Neuronal stem cell (in vitro differentiated cells): ENCODE measurements at regions not wholly inside any gene's neighbourhood (a gene's known extent, or its start where the extent isn't known, plus 50 kb on each side); places are given as distances from the start of the nearest gene placed in this dataset.

Source experiments
- DNase-seq: peaks from one replicate; pipeline ENCODE4 v3.0.0-alpha.2; 2013; ENCODE audit warnings: low spot score
- H2AFZ ChIP-seq: one replicate; pipeline ENCODE4 v1.6.1; 2013; ENCODE audit warnings: mild to moderate bottlenecking, low read length, inconsistent platforms
- H2AK5ac ChIP-seq: 2 replicates; pipeline ENCODE4 v1.6.1; 2013; ENCODE audit warnings: low read depth, mild to moderate bottlenecking, inconsistent platforms, low read length, moderate library complexity, mixed read lengths
- H2BK120ac ChIP-seq: 2 replicates; pipeline ENCODE4 v1.6.1; 2013; ENCODE audit warnings: low read depth, mild to moderate bottlenecking, inconsistent platforms, low read length, moderate library complexity, mixed read lengths
- H2BK12ac ChIP-seq: one replicate; pipeline ENCODE4 v1.6.1; 2013; ENCODE audit warnings: low read length, inconsistent platforms
- H2BK15ac ChIP-seq: 2 replicates; pipeline ENCODE4 v1.6.1; 2013; ENCODE audit warnings: mild to moderate bottlenecking, low read length, inconsistent platforms, mixed read lengths
- H2BK5ac ChIP-seq: one replicate; pipeline ENCODE4 v1.6.1; 2013; ENCODE audit warnings: inconsistent platforms, mild to moderate bottlenecking, low read length, moderate library complexity
- H3K14ac ChIP-seq: one replicate; pipeline ENCODE4 v1.6.1; 2013; ENCODE audit warnings: low read length, inconsistent platforms
- H3K18ac ChIP-seq: 2 replicates; pipeline ENCODE4 v1.6.1; 2013; ENCODE audit warnings: low read length, inconsistent platforms
- H3K23ac ChIP-seq: 2 replicates; pipeline ENCODE4 v1.6.1; 2013; ENCODE audit warnings: low read depth, mild to moderate bottlenecking, mixed read lengths, low read length, inconsistent platforms; ENCODE audit not compliant: poor library complexity
- H3K27ac ChIP-seq: replicated peaks from 3 replicates; pipeline ENCODE4 v1.5.1; 2013; ENCODE audit warnings: low read length, inconsistent platforms
- H3K27me3 ChIP-seq, 3 experiments: 2 replicates each; pipeline ENCODE4 v1.6.1; 2013; ENCODE audit warnings: low read length in 3 of 3, mild to moderate bottlenecking in 2 of 3, inconsistent platforms in 1 of 3, low read depth in 1 of 3, mixed read lengths in 1 of 3, moderate library complexity in 1 of 3; ENCODE audit not compliant: control insufficient read depth in 3 of 3, insufficient read depth in 3 of 3
- H3K36me3 ChIP-seq, 2 donors: replicated peaks in 1 of 2; 2 replicates each; pipeline ENCODE4 v1.6.1; 2013; ENCODE audit warnings: low read length in 2 of 2; ENCODE audit not compliant: control insufficient read depth in 2 of 2, insufficient read depth in 2 of 2
- H3K4ac ChIP-seq: 2 replicates; pipeline ENCODE4 v1.6.1; 2013; ENCODE audit warnings: inconsistent platforms, mild to moderate bottlenecking, low read length, moderate library complexity
- H3K4me1 ChIP-seq, 2 donors: 1 replicate in 1 of 2; 2 replicates in 1 of 2; pipeline ENCODE4 v1.6.1; 2013; ENCODE audit warnings: low read length in 2 of 2, low read depth in 1 of 2; ENCODE audit not compliant: control insufficient read depth in 2 of 2, insufficient read depth in 1 of 2
- H3K4me2 ChIP-seq: one replicate; pipeline ENCODE4 v1.6.1; 2013; ENCODE audit warnings: mild to moderate bottlenecking, low read length, inconsistent platforms; ENCODE audit not compliant: insufficient read depth, poor library complexity, severe bottlenecking
- H3K4me3 ChIP-seq, 2 donors: 2 replicates each; pipeline ENCODE4 v1.5.1; 2013; ENCODE audit warnings: low read length in 2 of 2, mild to moderate bottlenecking in 2 of 2, inconsistent platforms in 1 of 2, moderate library complexity in 1 of 2
- H3K79me1 ChIP-seq: one replicate; pipeline ENCODE4 v1.6.1; 2013; ENCODE audit warnings: low read depth, mild to moderate bottlenecking, inconsistent platforms, low read length, moderate library complexity
- H3K9ac ChIP-seq: one replicate; pipeline ENCODE4 v1.6.1; 2013; ENCODE audit warnings: mild to moderate bottlenecking, low read depth, low read length, inconsistent platforms; ENCODE audit not compliant: poor library complexity
- H3K9me3 ChIP-seq, 2 donors: replicated peaks in 1 of 2; 2 replicates each; pipeline versions ENCODE3 to v1.6.1; 2013; ENCODE audit warnings: low read length in 2 of 2, mild to moderate bottlenecking in 2 of 2, inconsistent platforms in 1 of 2, low read depth in 1 of 2, mixed read lengths in 1 of 2, moderate library complexity in 1 of 2; ENCODE audit not compliant: control insufficient read depth in 2 of 2, insufficient read depth in 1 of 2
- H4K8ac ChIP-seq: one replicate; pipeline ENCODE4 v1.6.1; 2013; ENCODE audit warnings: low read depth, mild to moderate bottlenecking, inconsistent platforms, low read length, moderate library complexity
- H4K91ac ChIP-seq: one replicate; pipeline ENCODE4 v1.6.1; 2013; ENCODE audit warnings: low read length, low read depth, mild to moderate bottlenecking, inconsistent platforms; ENCODE audit not compliant: poor library complexity
- WGBS, 2 donors: extraction: QIAGEN DNeasy Blood & Tissue Kit; methylation state at CpG; one replicate each; pipeline ENCODE4 v1.1.7; 2013; ENCODE audit warnings: missing lambda C conversion rate in 2 of 2, mixed read lengths in 1 of 2; ENCODE audit not compliant: insufficient read length in 2 of 2, insufficient replicate concordance in 1 of 2; ENCODE audit errors: extremely low coverage in 2 of 2; 5-methylcytosine and 5-hydroxymethylcytosine counted together

GRCh38 chr11:109772892-109773291, 320.3 kb upstream of the ZC3H12C start:
- Histone ChIP-seq H3K18ac (no peak overlapping the region), H3K27ac (no peak overlapping the region), H2BK120ac (no peak overlapping the region)

GRCh38 chr11:109775686-109776085, 317.5 kb upstream of the ZC3H12C start:
- Histone ChIP-seq H3K27ac (no peak overlapping the region), H4K8ac (no peak overlapping the region), H2AFZ (no peak overlapping the region), H3K4me1 (peaks cover 4 to 8% of the 10 kb centered on the region in 2 donors), H4K91ac (no peak overlapping the region), H3K9me3 (no peaks in the 10 kb centered on the region), H3K4me2 (no peak overlapping the region), H2BK5ac (no peak overlapping the region), H2BK15ac (no peak overlapping the region), H3K23ac (no peak overlapping the region), H2BK120ac (no peak overlapping the region), H3K18ac (no peak overlapping the region), H3K9ac (no peak overlapping the region), H3K79me1 (no peaks in the 10 kb centered on the region), H3K27me3 (no peaks in the 10 kb centered on the region), H3K4ac (no peak overlapping the region), H3K14ac (no peak overlapping the region), H2AK5ac (no peak overlapping the region), H3K4me3 (no peak overlapping the region), H2BK12ac (no peak overlapping the region), H3K36me3 (no peaks in the 10 kb centered on the region)
- WGBS, 2 donors = no CpG with 5 or more reads among the region's 2 CpGs
- no peak for DNase-seq

More at GRCh38 chr11:109772892-109773291, 320.3 kb upstream of the ZC3H12C start:
- H4K91ac ChIP-seq = no peak overlapping the region
- H3K36me3 ChIP-seq = no peaks in the 10 kb centered on the region
- DNase-seq = no peak
- H3K79me1 ChIP-seq = no peaks in the 10 kb centered on the region
- no peak overlapping the region for H2BK15ac ChIP-seq
- H3K4me3 ChIP-seq = no peak overlapping the region
- H2AFZ ChIP-seq = no peak overlapping the region
- peaks cover 6 to 11% of the 10 kb centered on the region in 2 donors for H3K4me1 ChIP-seq
- no peak overlapping the region for H2AK5ac ChIP-seq
- no peak overlapping the region for H3K4me2 ChIP-seq
- no peak overlapping the region for H3K14ac ChIP-seq
- H3K27me3 ChIP-seq = no peaks in the 10 kb centered on the region
- no peak overlapping the region for H3K4ac ChIP-seq
- no peak overlapping the region for H4K8ac ChIP-seq
- H3K9ac ChIP-seq = no peak overlapping the region
- no peak overlapping the region for H2BK12ac ChIP-seq
- WGBS, 2 donors = no CpG with 5 or more reads among the region's 1 CpG
- H2BK5ac ChIP-seq = no peak overlapping the region
- H3K9me3 ChIP-seq = no peaks in the 10 kb centered on the region
- H3K23ac ChIP-seq = no peak overlapping the region

- Histone ChIP-seq H3K4ac (no peak overlapping the region), H3K4me2 (no peak overlapping the region), H3K36me3 (no peaks in the 10 kb centered on the region), H3K23ac (no peak overlapping the region), H2BK15ac (no peak overlapping the region), H2BK5ac (no peak overlapping the region), H3K4me1 (peaks cover 11 to 17% of the 10 kb centered on the region in 2 donors), H2AK5ac (no peak overlapping the region), H2BK120ac (no peak overlapping the region), H4K8ac (no peak overlapping the region), H2BK12ac (no peak overlapping the region), H3K4me3 (no peak overlapping the region), H3K79me1 (no peaks in the 10 kb centered on the region), H2AFZ (peak overlapping the region; percentile 57), H3K9ac (no peak overlapping the region), H3K27ac (peak overlapping the region; percentile 0), H3K27me3 (no peaks in the 10 kb centered on the region), H3K14ac (no peak overlapping the region), H3K18ac (no peak overlapping the region), H4K91ac (no peak overlapping the region), H3K9me3 (no peaks in the 10 kb centered on the region)
- no peak for DNase-seq
- no CpG with 5 or more reads among the region's 3 CpGs for WGBS, 2 donors
Observed at GRCh38 chr11:109783014-109783413, 310.2 kb upstream of the ZC3H12C start.

GRCh38 chr11:109783840-109784239, 309.4 kb upstream of the ZC3H12C start:
- Histone ChIP-seq H3K4me3 (no peak overlapping the region), H3K79me1 (no peaks in the 10 kb centered on the region), H3K9me3 (no peaks in the 10 kb centered on the region), H4K91ac (no peak overlapping the region), H2BK15ac (no peak overlapping the region), H3K18ac (no peak overlapping the region), H3K27ac (peak overlapping the region; percentile 36), H2BK120ac (no peak overlapping the region), H2AFZ (peak overlapping the region; percentile 57), H3K36me3 (no peaks in the 10 kb centered on the region), H3K4ac (no peak overlapping the region), H3K4me2 (no peak overlapping the region), H3K9ac (no peak overlapping the region), H3K27me3 (no peaks in the 10 kb centered on the region), H3K23ac (no peak overlapping the region), H4K8ac (no peak overlapping the region), H2AK5ac (no peak overlapping the region), H3K14ac (no peak overlapping the region), H2BK12ac (no peak overlapping the region), H2BK5ac (no peak overlapping the region), H3K4me1 (peaks cover 11 to 17% of the 10 kb centered on the region in 2 donors)
- no peak for DNase-seq
- no CpG with 5 or more reads among the region's 3 CpGs for WGBS, 2 donors
